BLaER1 treated with 17β-estradiol and CSF1 and Interleukin-3, amounts not matched to agents 10 nM and 100 nM (cell line): ENCODE measurements at regions not wholly inside any gene's neighbourhood (a gene's known extent, or its start where the extent isn't known, plus 50 kb on each side); places are given as distances from the start of the nearest gene placed in this dataset.

ENCODE experiments used
- H3K27ac ChIP-seq, 11 experiments: shearing (Covaris generic); formaldehyde crosslinking; 2 replicates each; pipeline ENCODE4 v1.8.1; 2022
- H3K27me3 ChIP-seq, 11 experiments: shearing (Covaris generic); formaldehyde crosslinking; 2 replicates each; pipeline ENCODE4 v1.8.1; 2022
- H3K36me3 ChIP-seq, 11 experiments: shearing (Covaris generic); formaldehyde crosslinking; 2 replicates each; pipeline ENCODE4 v1.8.1; 2022
- H3K4me1 ChIP-seq, 10 experiments: shearing (Covaris generic); formaldehyde crosslinking; 2 replicates each; pipeline ENCODE4 v1.8.1; 2022
- H3K4me2 ChIP-seq, 11 experiments: shearing (Covaris generic); formaldehyde crosslinking; 2 replicates each; pipeline ENCODE4 v1.8.1; 2022
- H3K4me3 ChIP-seq, 10 experiments: shearing (Covaris generic); formaldehyde crosslinking; 2 replicates each; pipeline ENCODE4 v1.8.1; 2022
- H3K9ac ChIP-seq, 11 experiments: shearing (Covaris generic); formaldehyde crosslinking; 2 replicates each; pipeline ENCODE4 v1.8.1; 2022
- H3K9me3 ChIP-seq, 11 experiments: shearing (Covaris generic); formaldehyde crosslinking; replicated peaks in 1 of 11; 2 replicates each; pipeline ENCODE4 v1.8.1; 2022
- H4K20me1 ChIP-seq, 11 experiments: shearing (Covaris generic); formaldehyde crosslinking; 2 replicates each; pipeline ENCODE4 v1.8.1; 2022
- Cebpa-rat ChIP-seq, 11 experiments: shearing (Covaris generic); IDR thresholded peaks; 2 replicates each; pipeline ENCODE4 v1.8.1; 2022

DNA sequence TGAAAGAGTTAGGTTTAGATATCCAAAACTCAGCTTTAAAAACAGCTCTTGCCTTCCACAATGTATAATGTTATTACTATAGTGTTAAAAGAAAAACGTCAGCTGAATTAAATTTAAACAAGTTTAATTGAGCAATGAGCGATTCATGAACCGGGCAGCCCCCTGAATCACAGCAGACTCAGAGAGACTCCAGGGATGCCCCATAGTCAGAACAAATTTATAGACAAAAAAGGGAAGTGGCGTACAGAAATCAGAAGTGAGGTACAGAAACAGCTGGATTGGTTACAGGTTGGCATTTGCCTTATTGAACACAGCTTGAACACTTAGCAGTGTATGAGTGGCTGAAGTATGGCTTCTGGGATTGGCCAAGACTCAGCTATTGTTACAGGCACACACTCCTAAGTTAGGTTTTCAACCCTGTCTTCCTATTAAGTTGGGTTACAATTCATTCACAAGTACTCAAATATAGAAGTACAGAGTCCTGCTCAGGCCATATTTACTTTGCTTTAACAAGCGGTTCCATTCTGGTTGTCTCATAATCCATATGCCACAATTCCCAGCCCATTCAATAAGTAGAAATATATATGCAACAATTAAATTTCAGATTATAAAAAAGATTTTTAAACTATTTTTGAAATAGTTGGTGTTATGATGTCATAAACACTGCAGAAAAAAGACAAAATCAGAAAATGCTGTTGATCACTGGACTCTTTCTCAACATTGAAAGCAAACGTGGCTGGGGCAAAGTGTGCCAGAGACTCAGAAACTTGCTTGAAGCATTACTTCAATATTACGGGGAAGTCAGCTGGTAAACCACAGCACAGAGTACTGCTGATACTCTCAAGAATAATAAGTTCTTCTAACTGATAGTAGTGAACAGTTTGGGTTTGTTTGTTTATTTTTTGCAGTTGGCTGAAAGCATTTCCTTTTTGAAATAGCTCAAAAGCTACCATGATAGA lies 459.7 kb downstream of the RAB28 start:
- Histone ChIP-seq H3K36me3 (no peaks in the 10 kb centered on the region), H3K27ac (no peak overlapping the region)

DNA sequence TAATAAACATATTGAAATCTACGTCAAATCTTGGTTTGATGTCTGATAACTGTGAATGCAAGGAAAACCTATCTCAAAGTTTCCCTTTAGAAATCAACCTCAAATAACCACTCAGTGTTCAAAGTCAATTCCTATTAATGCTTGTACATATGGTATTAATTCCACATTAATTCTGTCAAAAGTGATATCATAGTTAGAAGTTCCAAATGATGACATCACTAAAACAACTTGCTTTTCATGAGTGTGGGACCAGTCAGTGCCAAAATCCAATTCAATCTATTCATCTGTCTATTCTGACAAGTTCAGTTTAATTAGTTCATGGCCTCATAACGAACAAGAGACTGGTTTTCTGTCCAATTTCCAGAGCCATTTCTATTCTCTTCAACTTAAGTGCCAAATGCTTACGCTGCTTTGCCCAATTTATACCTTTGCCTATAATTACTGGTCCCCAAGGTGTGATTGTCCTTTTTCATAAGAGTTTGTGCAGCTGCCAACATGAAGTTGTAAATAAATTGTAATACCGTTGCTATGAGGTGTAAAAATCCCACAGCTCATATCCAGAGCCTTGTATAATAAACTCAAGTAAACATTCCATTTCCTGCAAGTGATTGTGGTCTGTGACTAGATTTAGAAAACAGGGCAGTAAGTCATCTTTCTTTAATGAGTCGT lies 476.2 kb downstream of the RAB28 start:
- Histone ChIP-seq H3K36me3 (no peaks in the 10 kb centered on the region), H3K27me3 (no peaks in the 10 kb centered on the region), H3K27ac (no peak overlapping the region), H3K4me2 (no peak overlapping the region), H3K9me3 (no peaks in the 10 kb centered on the region), H3K9ac (no peak overlapping the region), H4K20me1 (no peaks in the 10 kb centered on the region), H3K4me3 (no peak overlapping the region), H3K4me1 (no peaks in the 10 kb centered on the region)
- no peak for TF ChIP-seq Cebpa-rat (IDR thresholded peaks at IDR 0.05)

More for the DNA sequence above, 459.7 kb downstream of the RAB28 start:
- H3K4me1 ChIP-seq: no peaks in the 10 kb centered on the region
- no peak overlapping the region for H3K4me3 ChIP-seq
- no peaks in the 10 kb centered on the region; a peak in 1 of 22 replicates for H3K9me3 ChIP-seq
- no peaks in the 10 kb centered on the region for H3K27me3 ChIP-seq
- no peak overlapping the region for H3K9ac ChIP-seq
- H4K20me1 ChIP-seq: no peaks in the 10 kb centered on the region
- no peak overlapping the region for H3K4me2 ChIP-seq
- no peak for TF ChIP-seq Cebpa-rat (IDR thresholded peaks at IDR 0.05)

DNA sequence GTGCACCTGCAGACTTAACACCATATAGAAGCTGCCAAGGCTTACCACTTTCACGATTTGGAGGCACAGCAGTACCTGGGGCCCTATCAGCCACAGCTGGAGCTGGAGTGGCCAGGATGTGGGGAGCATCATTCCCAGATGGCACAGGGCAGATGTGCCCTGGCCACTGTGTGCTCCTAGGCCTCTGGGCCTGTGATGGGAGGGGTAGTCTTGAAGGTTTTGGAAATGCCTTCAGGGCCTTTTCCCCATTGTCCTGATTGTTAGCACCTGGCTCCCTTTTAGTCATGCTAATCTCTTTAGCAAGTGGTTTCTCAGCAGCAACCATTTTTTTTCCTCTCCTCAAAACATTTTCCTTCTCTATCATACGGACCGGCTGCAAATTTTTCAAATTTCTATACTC lies 490.2 kb downstream of the RAB28 start:
- Histone ChIP-seq H3K4me1 (no peaks in the 10 kb centered on the region), H3K4me2 (no peak overlapping the region), H3K27ac (no peak overlapping the region), H3K27me3 (no peaks in the 10 kb centered on the region), H3K36me3 (no peaks in the 10 kb centered on the region), H3K9ac (no peak overlapping the region), H4K20me1 (no peaks in the 10 kb centered on the region), H3K9me3 (peaks cover 0 to 7% (median 0%) of the 10 kb centered on the region in 11 experiments; a peak in 1 of 22 replicates), H3K4me3 (no peak overlapping the region)
- no peak for TF ChIP-seq Cebpa-rat (IDR thresholded peaks at IDR 0.05)

GRCh38 chr4:12987284-12987683 lies 496.9 kb downstream of the RAB28 start:
- TF ChIP-seq Cebpa-rat (IDR thresholded peaks at IDR 0.05): no peak
- peaks cover 0 to 12% (median 0%) of the 10 kb centered on the region in 10 experiments; a peak in 5 of 20 replicates for H3K4me1 ChIP-seq
- no peaks in the 10 kb centered on the region for H3K36me3 ChIP-seq

DNA sequence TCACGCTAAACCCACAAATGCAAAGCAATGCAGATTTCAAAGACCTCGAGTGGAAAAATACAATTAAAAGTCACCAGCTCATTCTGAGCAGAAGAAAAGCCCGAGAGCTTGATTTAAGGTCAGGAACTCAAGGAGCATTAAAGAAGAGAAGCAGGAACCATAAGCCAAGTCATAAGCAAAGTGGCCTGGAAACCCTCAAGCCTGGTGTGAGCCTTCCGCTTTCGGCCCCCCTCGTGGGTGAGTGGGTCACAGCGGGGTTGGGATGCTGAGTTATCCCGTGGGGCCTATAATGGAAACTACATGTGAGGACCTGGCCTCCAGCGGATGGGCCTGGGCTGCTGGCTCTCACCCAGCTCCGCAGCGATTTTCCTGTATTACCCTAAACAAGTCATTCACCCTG lies 504.3 kb downstream of the RAB28 start:
- Histone ChIP-seq H3K4me2 (no peak overlapping the region), H3K4me1 (no peaks in the 10 kb centered on the region), H3K36me3 (no peaks in the 10 kb centered on the region), H3K9me3 (peaks cover 13 to 26% (median 22%) of the 10 kb centered on the region in 11 experiments; a peak in 19 of 22 replicates), H4K20me1 (no peaks in the 10 kb centered on the region), H3K9ac (no peak overlapping the region), H3K4me3 (no peak overlapping the region), H3K27ac (no peak overlapping the region), H3K27me3 (no peaks in the 10 kb centered on the region)
- no peak for TF ChIP-seq Cebpa-rat (IDR thresholded peaks at IDR 0.05)

More at GRCh38 chr4:12987284-12987683, 496.9 kb downstream of the RAB28 start:
- Histone ChIP-seq H4K20me1 (no peaks in the 10 kb centered on the region), H3K27me3 (no peaks in the 10 kb centered on the region), H3K4me2 (peak overlapping the region in 5 of 11 experiments; percentile 26 to 44 (median 39); a peak in 9 of 22 replicates), H3K4me3 (no peak overlapping the region), H3K9me3 (peaks cover 13 to 28% (median 22%) of the 10 kb centered on the region in 11 experiments; a peak in 19 of 22 replicates), H3K27ac (no peak overlapping the region), H3K9ac (no peak overlapping the region)

DNA sequence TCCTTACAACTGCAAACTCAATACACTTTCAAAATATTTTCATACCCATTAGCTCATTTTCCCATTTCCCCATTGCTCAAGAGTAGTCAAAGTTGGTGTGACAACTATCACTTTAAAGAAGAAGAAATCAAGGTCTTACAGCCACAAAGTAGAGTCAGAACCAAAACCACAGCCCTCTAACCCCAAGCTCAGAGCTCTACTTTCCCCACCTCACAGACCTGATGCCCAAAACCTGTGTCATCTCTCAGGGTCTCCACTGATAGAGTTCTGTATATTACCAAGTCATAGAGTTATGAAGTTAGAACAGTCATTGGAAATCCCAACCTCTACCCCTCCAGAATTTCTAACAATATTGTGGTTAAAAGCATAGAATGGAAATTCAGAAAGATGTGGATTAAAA lies 505.8 kb downstream of the RAB28 start:
- Histone ChIP-seq H3K27ac (no peak overlapping the region), H3K4me1 (no peaks in the 10 kb centered on the region), H3K9me3 (peaks cover 7 to 13% (median 10%) of the 10 kb centered on the region in 11 experiments; a peak in 19 of 22 replicates), H3K36me3 (no peaks in the 10 kb centered on the region), H4K20me1 (no peaks in the 10 kb centered on the region), H3K4me2 (no peak overlapping the region), H3K4me3 (no peak overlapping the region), H3K9ac (no peak overlapping the region), H3K27me3 (no peaks in the 10 kb centered on the region)
- TF ChIP-seq Cebpa-rat (IDR thresholded peaks at IDR 0.05): no peak

DNA sequence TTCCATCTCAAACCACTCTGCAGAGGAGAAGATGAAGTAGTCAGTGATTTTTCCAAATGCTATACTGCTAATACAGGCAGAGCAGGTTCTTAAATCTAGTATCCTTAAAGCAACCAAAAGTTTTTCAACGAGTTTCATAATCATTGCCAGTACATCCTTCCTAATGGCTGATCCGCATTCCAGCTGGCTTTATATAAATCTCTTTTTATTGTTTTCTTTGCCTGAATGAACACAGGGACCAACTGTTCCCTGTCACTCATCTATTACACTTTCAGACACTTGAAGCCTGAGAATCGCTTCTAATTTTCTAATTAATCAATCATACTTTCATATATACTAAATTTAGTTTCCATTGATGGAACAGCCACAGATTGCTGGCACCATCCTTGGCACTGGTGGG lies 508.6 kb downstream of the RAB28 start:
- no peaks in the 10 kb centered on the region for H4K20me1 ChIP-seq
- H3K4me3 ChIP-seq: no peak overlapping the region
- no peaks in the 10 kb centered on the region for H3K36me3 ChIP-seq
- H3K4me2 ChIP-seq: no peak overlapping the region
- no peaks in the 10 kb centered on the region for H3K27me3 ChIP-seq
- no peak overlapping the region for H3K9ac ChIP-seq
- no peaks in the 10 kb centered on the region for H3K4me1 ChIP-seq
- H3K9me3 ChIP-seq: no peaks in the 10 kb centered on the region
- TF ChIP-seq Cebpa-rat (IDR thresholded peaks at IDR 0.05): no peak
- H3K27ac ChIP-seq: no peak overlapping the region

GRCh38 chr4:12973522-12973921 lies 510.6 kb downstream of the RAB28 start:
- Histone ChIP-seq H3K9ac (no peak overlapping the region), H3K4me3 (no peak overlapping the region), H3K4me2 (no peak overlapping the region), H4K20me1 (no peaks in the 10 kb centered on the region), H3K36me3 (no peaks in the 10 kb centered on the region), H3K27me3 (no peaks in the 10 kb centered on the region), H3K27ac (no peak overlapping the region), H3K4me1 (no peaks in the 10 kb centered on the region), H3K9me3 (no peaks in the 10 kb centered on the region)
- no peak for TF ChIP-seq Cebpa-rat (IDR thresholded peaks at IDR 0.05)

DNA sequence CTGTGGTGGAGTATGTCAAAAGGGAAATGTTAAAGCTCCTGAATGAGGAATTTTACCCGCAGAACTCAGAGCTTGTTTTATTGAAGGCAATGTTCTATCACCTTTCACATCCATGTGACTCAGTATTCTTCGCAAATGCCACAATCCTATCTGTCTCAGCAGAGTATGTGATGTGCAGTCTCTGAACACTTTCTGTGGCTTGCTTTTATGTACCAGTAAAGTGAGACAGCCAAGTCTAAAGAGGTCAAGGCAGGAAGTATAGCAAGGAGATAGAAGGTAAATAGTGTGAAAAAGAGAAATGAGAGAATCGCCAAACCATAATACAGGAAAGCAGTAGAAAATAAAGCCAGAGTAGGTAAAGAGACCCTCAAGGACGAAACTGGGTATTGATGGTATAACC lies 515.8 kb downstream of the RAB28 start:
- no peak overlapping the region for H3K27ac ChIP-seq
- H3K9ac ChIP-seq: no peak overlapping the region
- no peak for TF ChIP-seq Cebpa-rat (IDR thresholded peaks at IDR 0.05)
- no peaks in the 10 kb centered on the region for H4K20me1 ChIP-seq
- H3K27me3 ChIP-seq: no peaks in the 10 kb centered on the region
- H3K36me3 ChIP-seq: no peaks in the 10 kb centered on the region
- no peak overlapping the region for H3K4me3 ChIP-seq
- no peak overlapping the region for H3K4me2 ChIP-seq
- no peaks in the 10 kb centered on the region for H3K4me1 ChIP-seq
- H3K9me3 ChIP-seq: no peaks in the 10 kb centered on the region
